MM.1S (cell line): ENCODE measurements at regions not wholly inside any gene's neighbourhood (a gene's known extent, or its start where the extent isn't known, plus 50 kb on each side); places are given as distances from the start of the nearest gene placed in this dataset.

Source experiments
- DNase-seq: peaks from one replicate; pipeline ENCODE4 v3.0.0-alpha.2; 2015
- H2AFZ ChIP-seq: fragments of 300-600 bp; sonication (generic); 2 replicates; pipeline ENCODE4 v1.6.0; 2016; ENCODE audit warnings: antibody characterized with exemption, low read length
- H3F3A ChIP-seq: fragments of 300-600 bp; sonication (generic); 2 replicates; pipeline ENCODE4 v1.6.1; 2016; ENCODE audit warnings: mild to moderate bottlenecking, antibody characterized with exemption, low read length, moderate library complexity, mixed read lengths; ENCODE audit not compliant: insufficient read depth
- H3K27ac ChIP-seq: fragments of 300-600 bp; sonication (generic); 2 replicates; pipeline ENCODE4 v1.5.1; 2016; ENCODE audit warnings: mild to moderate bottlenecking, low read length
- H3K27me3 ChIP-seq: fragments of 300-600 bp; sonication (generic); replicated peaks from 2 replicates; pipeline ENCODE4 v1.6.0; 2016; ENCODE audit warnings: low read length; ENCODE audit not compliant: insufficient read depth
- H3K36me3 ChIP-seq: fragments of 300-600 bp; sonication (generic); replicated peaks from 2 replicates; pipeline ENCODE4 v1.6.1; 2016; ENCODE audit warnings: mild to moderate bottlenecking, low read length, mixed read lengths; ENCODE audit not compliant: insufficient read depth
- H3K4me1 ChIP-seq: fragments of 300-600 bp; sonication (generic); 2 replicates; pipeline ENCODE4 v1.6.1; 2016; ENCODE audit warnings: low read length, mixed read lengths
- H3K4me2 ChIP-seq: fragments of 300-600 bp; sonication (generic); 2 replicates; pipeline ENCODE4 v1.6.0; 2016; ENCODE audit warnings: low read depth, low read length
- H3K4me3 ChIP-seq: fragments of 300-600 bp; sonication (generic); 2 replicates; pipeline ENCODE4 v1.5.1; 2016; ENCODE audit warnings: low read length, mixed read lengths
- H3K79me2 ChIP-seq: fragments of 300-600 bp; sonication (generic); 2 replicates; pipeline ENCODE4 v1.6.1; 2016; ENCODE audit warnings: mixed run types, low read length, mixed read lengths
- H3K9ac ChIP-seq: fragments of 300-600 bp; sonication (generic); 2 replicates; pipeline ENCODE4 v1.6.1; 2016; ENCODE audit warnings: low read length, mixed read lengths
- H3K9me2 ChIP-seq: fragments of 300-600 bp; sonication (generic); replicated peaks from 2 replicates; pipeline ENCODE4 v1.6.1; 2016; ENCODE audit warnings: mild to moderate bottlenecking, low read length, mixed read lengths; ENCODE audit not compliant: insufficient read depth
- H3K9me3 ChIP-seq: fragments of 300-600 bp; sonication (generic); replicated peaks from 2 replicates; pipeline ENCODE4 v1.6.1; 2016; ENCODE audit warnings: mild to moderate bottlenecking, low read length, mixed read lengths; ENCODE audit not compliant: insufficient read depth
- H4K20me1 ChIP-seq: fragments of 300-600 bp; sonication (generic); 2 replicates; pipeline ENCODE4 v1.6.1; 2016; ENCODE audit warnings: mild to moderate bottlenecking, low read length, moderate library complexity, mixed read lengths; ENCODE audit not compliant: insufficient read depth
- CTCF ChIP-seq: fragments of 300-600 bp; sonication (generic); IDR thresholded peaks from 2 replicates; pipeline ENCODE4 v1.5.1; 2016; ENCODE audit warnings: antibody characterized with exemption, low read length, mixed read lengths
- EZH2 ChIP-seq: fragments of 300-600 bp; sonication (generic); optimal IDR thresholded peaks from 2 replicates; pipeline ENCODE3; 2017; ENCODE audit warnings: low read depth, mild to moderate bottlenecking, antibody characterized with exemption, low read length, mixed read lengths
- EZH2phosphoT487 ChIP-seq: fragments of 300-600 bp; sonication (generic); IDR thresholded peaks from 2 replicates; pipeline ENCODE4 v1.6.1; 2018; ENCODE audit warnings: antibody characterized with exemption, low read length

GRCh38 chr11:119908573-119908904 is 179.5 kb upstream of the NECTIN1 start:
- Histone ChIP-seq H3K4me1 (no peaks in the 10 kb centered on the region), H3K9ac (no peak overlapping the region), H3K9me2 (no peaks in the 10 kb centered on the region), H3K27ac (no peak overlapping the region), H3K79me2 (no peaks in the 10 kb centered on the region), H3K9me3 (no peaks in the 10 kb centered on the region), H3K36me3 (no peaks in the 10 kb centered on the region), H3F3A (no peaks in the 10 kb centered on the region), H4K20me1 (no peaks in the 10 kb centered on the region), H3K27me3 (peaks cover 19% of the 10 kb centered on the region; the same call in 1 of the 2 replicates), H3K4me2 (no peak overlapping the region), H3K4me3 (no peak overlapping the region), H2AFZ (no peak overlapping the region)
- TF ChIP-seq CTCF, result no peak
- no peak for TF ChIP-seq EZH2phosphoT487
- TF ChIP-seq EZH2, result no peak
- DNase-seq, result no peak

- H3K9me3 ChIP-seq, result no peaks in the 10 kb centered on the region
- H2AFZ ChIP-seq, result no peak overlapping the region
- no peaks in the 10 kb centered on the region for H3K9me2 ChIP-seq
- H3K9ac ChIP-seq, result no peak overlapping the region
- no peaks in the 10 kb centered on the region for H3K4me1 ChIP-seq
- H3K4me3 ChIP-seq, result no peak overlapping the region
- no peaks in the 10 kb centered on the region for H3K36me3 ChIP-seq
- H4K20me1 ChIP-seq, result no peaks in the 10 kb centered on the region
- no peak for DNase-seq
- TF ChIP-seq CTCF, result no peak
- TF ChIP-seq EZH2, result no peak
- TF ChIP-seq EZH2phosphoT487, result no peak
- H3F3A ChIP-seq, result no peaks in the 10 kb centered on the region
- peaks cover 19% of the 10 kb centered on the region; the same call in 1 of the 2 replicates for H3K27me3 ChIP-seq
- H3K4me2 ChIP-seq, result no peak overlapping the region
- no peaks in the 10 kb centered on the region for H3K79me2 ChIP-seq
- no peak overlapping the region for H3K27ac ChIP-seq
Measured at GRCh38 chr11:119907878-119908572, 179.0 kb upstream of the NECTIN1 start.

GRCh38 chr11:119907122-119907851 is 178.3 kb upstream of the NECTIN1 start:
- DNase-seq, result no peak

More at GRCh38 chr11:119907122-119907851, 178.3 kb upstream of the NECTIN1 start:
- H3K4me1 ChIP-seq, result no peaks in the 10 kb centered on the region
- H3K36me3 ChIP-seq, result no peaks in the 10 kb centered on the region
- H3K9me2 ChIP-seq, result no peaks in the 10 kb centered on the region
- no peaks in the 10 kb centered on the region for H3F3A ChIP-seq
- no peaks in the 10 kb centered on the region for H3K9me3 ChIP-seq
- no peak overlapping the region for H2AFZ ChIP-seq
- H4K20me1 ChIP-seq, result no peaks in the 10 kb centered on the region
- no peak overlapping the region for H3K27ac ChIP-seq
- H3K4me3 ChIP-seq, result no peak overlapping the region
- TF ChIP-seq EZH2 (no peak), EZH2phosphoT487 (no peak), CTCF (no peak)
- H3K27me3 ChIP-seq, result peaks cover 19% of the 10 kb centered on the region; the same call in 1 of the 2 replicates
- no peak overlapping the region for H3K9ac ChIP-seq
- H3K4me2 ChIP-seq, result no peak overlapping the region
- H3K79me2 ChIP-seq, result no peaks in the 10 kb centered on the region
